ENCODE measurements at regions not wholly inside any gene's neighbourhood (a gene's known extent, or its start where the extent isn't known, plus 50 kb on each side); places are given as distances from the start of the nearest gene placed in this dataset.

DNA sequence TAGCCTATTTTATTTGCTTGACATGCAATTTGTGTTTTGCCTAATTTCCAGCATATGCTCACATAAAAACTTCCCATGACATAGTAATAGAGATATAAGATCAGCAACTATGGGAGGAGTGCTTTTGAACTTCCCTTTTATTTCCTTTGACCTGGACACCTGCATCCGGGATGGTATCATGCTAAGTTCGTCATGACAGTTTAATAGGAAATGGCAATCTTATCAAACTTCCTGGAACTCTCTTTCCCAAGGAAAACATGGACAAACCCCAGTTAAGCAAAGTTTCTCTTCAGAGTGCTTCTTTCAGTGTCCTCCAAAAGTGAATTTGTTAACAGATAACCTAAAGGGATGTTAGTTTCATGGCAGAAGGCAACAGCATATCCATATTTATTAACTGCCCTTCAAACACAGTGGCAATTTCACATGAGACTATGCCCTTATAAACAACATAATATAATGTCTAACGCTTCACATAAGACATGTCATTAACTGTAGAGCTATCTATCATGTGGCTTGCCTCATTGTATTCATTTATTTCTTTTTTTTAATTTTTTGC, 474.7 kb upstream of the SEMA3A start:
- DNase-seq = no peak

DNA sequence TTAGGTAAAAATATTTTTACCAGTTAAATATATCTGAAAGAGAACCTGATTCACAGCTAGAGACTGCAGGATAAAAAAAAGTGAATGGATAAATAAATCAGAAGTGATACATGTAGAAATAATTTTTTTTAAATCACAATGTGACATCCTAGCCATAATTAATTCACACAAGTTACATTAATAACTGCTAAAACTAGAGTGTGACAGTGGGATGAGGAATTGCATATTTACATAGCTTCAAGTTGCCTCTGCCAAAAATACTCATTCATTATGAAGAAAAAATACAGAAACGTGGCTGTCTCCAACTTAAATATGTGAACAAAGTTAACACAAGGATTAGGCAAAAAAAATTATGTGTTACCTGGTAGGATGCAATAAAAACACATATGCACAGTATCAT, 473.5 kb upstream of the SEMA3A start:
- DNase-seq = no peak

DNA sequence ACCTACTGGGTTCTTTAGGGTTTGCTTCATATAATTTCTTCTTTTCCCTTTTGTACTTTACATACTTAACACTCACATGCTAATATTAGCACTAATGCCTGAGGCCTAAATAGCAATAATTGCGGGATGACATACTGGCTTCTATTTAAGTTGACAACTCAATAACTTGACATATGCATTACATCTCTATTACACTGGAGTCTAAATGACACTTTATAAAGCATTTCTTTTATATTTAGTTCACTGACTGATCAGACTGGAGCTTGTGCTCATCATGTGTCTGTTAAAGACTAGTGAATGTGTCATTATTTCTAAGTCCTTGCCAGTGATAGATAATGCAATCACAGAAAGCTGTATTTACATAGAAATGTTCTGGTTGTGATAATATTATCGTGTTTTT, 472.1 kb upstream of the SEMA3A start:
- DNase-seq = no peak

DNA sequence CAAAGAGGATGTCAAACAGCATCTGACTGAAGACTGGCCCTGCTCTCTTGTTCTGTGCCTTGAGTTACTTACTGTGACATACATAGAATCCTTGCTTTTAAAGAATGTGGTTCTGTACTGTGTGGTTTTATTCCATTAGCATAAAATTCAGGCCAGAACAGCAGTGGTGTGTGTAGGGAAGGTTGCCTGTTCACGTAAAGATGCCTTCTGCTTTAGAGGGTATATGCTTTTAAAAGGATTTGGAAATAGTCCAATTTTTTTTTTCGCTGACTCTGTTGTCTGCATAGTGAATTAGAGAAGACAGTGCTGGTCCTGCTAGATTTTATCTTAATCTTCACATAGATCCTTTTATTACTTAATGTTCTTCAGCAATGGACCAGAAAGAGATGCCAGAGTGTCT, 470.8 kb upstream of the SEMA3A start:
- DNase-seq = no peak

DNA sequence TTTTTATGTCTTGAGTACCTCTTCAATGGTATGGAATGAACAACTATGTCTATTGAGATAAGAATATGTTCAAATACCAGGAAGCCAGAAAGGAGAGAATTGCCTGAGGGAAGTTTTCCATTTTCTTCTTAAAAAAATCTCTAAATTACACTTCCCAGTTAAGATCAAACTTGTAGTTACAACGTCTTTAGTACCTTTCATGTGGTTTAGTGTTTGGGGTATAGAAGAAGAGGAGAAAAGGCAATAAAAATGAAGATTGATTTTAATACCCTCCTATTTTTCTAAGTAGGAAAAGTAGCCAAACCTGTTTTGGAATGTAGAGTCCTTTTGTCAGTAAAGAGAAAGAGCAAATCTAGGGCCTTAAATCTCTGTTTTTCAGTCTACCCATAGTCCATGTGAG, 470.0 kb upstream of the SEMA3A start:
- DNase-seq = no peak

DNA sequence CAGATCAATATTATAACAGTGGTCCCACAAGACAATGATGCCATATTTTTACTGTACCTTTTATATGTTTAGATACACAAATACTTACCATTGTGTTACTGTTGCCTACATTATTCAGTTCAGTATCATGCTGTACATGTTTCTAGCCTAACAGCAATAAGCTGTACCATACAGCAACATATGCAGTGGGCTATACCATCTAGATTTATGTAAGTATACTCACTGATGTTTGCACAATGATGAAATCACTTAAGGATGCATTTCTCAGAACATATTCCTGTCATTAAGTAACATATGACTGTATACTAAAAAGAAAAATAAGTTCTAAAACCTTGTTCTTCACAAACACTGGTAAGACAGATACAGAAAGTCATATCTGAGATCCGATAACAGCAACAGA, 468.6 kb upstream of the SEMA3A start:
- no peak for DNase-seq

DNA sequence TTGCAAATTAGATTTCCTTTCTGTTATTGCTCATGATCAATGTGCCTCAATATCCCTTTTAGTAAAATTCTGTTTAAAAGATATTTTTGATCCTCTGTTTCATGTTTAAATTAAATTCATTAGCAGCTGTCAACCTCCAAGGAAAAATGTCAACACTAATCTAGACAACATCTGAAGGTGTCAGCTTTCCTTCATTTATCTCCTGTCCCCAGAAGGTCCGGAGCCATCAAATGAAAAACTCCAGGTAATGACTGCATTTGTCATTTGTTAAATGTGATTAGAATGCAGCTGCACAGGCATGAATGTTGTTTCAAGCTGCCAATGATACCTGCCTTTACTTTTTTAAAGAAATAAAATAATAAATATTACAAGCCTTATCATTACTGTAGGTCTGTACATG, 463.7 kb upstream of the SEMA3A start:
- no peak for DNase-seq

DNA sequence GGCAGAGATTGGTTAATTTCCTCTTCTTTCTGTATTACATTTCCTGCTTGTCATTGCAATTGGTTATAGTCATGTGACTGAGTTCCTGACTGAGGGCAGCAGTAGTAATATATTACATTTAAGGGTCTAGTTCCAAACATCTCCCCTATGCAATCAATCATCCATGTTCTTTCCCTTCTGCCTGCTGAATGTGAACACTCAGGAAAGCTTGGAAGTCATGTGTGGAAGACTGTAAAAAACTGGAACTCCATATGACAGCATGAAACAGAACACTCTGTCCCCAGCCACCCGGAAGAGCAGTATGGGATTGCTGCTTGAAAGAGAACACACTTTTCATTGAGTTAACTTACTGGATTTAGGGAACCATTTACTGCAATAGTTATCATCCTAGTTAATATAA, 459.7 kb upstream of the SEMA3A start:
- DNase-seq = no peak

DNA sequence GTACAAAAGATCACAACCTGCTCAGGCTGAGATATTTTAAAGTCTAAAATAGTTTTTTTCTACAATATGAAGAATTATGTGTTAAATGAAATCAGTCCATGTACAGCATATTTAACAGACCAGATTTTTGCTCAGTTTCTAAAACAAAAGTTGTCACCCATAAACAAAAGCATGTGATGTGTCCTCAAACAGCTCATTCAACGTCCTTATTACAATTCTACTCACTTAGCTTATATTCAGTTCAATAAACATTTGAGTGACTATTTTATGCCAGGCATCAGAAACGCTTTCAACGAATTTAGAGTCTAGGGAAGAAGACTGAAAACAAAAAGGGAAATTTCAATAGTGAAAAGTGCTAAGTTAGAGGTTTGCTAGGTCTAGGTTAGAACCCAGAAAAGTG, 457.3 kb upstream of the SEMA3A start:
- DNase-seq = no peak

DNA sequence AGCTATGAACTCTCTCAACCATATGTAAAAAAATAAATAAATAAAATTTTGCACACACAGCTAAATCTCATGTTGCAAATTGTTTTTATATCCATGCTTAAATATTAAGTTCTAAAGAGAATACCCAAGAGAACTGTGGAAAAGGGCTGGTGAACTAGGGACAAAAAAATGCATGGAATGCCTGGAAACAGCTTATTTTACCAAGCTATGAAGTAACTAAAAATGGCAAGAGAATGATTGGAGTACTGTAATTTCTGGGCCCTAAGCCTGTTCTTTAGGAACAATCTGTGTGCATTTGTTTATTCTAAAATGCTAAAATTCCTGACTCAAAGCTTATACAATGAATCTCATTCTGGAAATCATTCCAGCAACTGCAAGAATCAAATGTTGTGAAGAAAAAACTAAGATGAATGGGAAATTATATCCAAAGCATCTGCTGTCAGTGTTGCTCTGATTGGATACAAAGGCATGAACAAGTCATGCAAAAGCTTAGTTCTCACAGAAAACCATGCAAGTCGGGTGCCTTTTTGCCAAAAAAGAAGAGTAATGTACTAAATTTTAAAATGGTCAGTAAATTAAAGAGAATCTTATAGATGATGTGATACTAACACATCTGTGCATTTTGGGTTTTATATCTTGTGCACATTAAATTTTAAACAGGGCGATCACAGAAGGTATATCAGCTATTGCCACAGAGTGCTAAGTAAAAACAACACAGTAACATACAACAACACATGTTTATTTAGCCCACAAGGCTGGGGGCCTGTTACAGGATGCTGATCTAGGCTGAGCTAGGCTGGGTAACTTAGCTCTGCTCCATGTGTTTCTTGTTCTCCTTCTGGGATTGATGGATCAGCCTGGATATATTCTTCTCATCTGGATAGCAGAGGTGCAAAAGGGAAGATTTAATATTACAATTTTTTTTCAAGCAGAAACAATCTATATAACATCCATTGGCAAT, 453.5 kb upstream of the SEMA3A start:
- no peak for DNase-seq

DNA sequence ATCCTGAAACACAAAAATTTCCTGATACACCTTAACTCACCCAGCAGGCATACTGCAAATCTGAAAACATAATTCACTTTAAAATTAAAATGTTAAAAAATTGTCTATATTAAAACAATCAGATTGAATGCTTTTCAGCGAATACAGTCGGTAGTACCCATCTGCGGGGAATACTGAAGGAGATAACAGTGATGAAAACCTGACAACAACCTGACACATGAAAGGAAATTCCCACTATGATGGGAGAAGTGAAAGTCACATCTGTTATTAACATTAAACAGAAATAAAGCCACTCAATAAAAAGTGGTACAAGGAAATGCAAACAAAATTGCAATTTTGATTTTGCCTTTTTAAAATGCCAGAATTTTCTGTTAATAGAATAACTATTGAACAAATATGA, 448.0 kb upstream of the SEMA3A start:
- DNase-seq = no peak

DNA sequence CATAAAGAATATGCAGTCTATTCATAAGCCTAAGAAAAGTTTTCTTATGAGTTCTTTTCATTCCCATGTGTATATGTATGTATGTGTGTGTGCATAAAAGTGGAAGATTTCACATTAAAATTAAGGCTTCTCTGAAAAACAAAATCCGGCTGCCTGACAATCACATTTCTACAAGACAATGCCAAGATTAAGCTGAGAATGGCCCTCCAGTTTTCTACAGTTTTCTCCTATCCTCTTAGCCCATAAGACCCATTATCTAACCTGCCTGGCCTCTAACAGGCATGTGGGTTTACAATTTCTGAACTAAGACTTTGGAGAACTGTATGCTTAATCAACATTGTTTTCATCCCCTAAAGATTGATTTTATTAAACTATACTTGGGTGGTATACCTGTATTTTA, 446.0 kb upstream of the SEMA3A start:
- DNase-seq = no peak

DNA sequence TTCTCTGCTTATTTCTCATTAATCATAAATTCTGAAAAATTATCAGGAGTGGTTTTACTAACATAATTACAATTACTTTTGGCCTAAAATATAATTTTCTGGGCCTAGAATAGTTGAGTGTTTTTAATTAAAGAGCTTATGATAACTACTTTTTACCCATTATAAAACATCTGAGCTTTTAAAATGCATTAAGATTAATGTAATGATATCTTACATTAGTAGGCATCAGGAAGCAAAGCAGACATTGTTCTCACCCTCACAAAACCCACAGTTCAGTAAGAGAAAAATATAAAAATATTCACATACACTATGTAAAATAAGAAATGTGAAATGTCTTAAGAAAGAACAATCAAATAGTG, 443.7 kb upstream of the SEMA3A start:
- DNase-seq = no peak

DNA sequence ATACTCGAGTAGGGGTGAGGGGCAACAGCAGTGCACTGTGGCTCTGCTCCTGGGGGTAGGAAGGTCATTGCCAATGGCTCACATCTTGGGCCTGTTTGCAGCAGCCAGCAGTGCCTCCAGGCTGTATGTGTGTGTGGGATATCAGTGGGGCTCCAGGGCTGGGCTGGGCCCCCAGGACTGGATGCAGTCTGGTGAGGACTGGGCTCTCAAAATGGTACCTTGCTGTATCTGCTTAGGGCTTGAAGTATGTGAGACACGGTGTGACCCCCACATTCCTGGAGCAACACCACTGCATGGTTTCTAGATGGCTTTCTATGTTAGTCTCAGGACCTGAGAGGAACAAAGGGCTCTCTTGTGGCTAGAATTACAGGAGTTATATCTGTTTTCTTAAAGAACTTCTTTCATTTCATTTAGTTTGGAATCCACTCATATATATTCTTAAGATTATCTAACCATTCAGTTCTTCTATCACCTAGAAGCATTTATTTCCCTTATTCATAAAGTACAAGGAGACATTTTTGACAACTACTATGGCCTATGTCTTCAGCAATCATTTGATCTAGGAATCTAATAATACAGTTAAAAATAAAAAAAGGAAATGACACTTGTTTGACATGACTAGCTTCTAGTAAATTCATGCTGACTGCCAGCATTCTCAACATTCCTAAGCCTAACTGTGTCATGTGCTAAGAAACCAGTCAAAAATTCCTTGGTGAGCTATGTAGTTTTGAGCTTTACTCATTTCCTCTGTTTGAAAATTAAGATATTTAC, 443.2 kb upstream of the SEMA3A start:
- no peak for DNase-seq

DNA sequence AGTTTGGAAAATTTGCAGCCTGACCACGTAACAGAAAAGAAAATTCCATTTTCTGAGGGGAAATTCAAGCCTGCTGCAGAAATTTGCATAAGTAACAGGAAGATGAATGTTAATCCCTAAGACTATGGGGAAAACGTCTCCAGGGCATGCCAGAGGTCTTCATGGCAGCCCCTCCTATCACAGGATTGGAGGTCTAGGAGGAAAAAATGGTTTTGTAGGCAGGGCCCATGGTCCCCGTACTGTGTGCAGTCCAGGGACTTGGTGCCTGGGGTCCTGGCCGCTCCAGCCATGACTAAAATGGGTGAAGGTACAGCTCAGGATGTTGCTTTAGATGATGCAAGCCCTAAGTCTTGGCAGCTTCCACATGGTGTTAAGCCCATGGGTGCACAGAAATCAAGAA, 437.3 kb upstream of the SEMA3A start:
- DNase-seq = no peak

DNA sequence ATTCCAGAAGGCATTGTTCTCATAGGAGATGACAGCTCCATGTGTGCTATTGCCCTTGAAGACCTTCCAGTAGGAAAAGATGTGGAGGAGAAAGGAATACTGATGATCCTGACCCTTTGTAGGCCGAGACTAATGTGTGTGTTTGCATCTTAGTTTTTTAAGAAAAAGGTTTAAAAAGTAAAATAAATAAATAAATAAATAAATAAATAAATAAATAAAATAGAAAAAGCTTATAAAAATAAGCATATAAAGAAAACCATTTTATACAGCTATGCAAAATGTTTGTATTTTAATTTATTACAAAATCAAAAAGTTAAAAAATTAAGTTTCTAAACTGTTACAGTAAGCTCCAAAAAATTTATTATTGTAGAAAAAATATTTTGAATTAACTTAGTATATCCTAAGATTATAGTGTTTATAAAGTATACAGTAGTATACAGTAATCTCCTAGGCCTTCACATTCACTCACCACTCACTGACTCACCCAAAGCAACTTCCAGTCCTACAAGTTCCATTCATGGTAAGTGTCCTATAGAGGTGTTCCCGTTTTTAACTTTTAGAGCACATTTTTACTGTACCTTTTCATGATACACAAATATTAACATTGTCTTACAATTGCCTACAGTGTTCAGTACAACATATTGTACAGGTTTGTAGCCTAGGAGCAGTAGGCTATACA, 435.2 kb upstream of the SEMA3A start:
- no peak for DNase-seq

DNA sequence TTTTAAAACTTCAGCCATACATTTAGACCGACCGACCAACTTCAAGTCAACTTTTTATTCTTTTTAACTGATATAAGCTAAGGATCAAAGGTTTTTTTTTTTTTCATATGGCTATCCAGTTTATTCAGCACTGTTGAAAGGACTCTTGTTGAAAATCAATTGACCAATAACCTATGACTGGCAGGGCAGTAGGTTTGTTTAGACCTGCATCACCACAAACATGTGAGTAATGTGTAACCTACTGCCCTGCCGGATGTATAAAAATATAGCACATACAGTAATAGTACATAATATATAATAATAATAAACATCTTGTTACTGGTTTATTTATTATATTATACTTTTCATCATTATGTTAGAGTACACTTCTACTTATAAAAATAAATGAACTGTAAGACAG, 434.6 kb upstream of the SEMA3A start:
- DNase-seq = no peak

DNA sequence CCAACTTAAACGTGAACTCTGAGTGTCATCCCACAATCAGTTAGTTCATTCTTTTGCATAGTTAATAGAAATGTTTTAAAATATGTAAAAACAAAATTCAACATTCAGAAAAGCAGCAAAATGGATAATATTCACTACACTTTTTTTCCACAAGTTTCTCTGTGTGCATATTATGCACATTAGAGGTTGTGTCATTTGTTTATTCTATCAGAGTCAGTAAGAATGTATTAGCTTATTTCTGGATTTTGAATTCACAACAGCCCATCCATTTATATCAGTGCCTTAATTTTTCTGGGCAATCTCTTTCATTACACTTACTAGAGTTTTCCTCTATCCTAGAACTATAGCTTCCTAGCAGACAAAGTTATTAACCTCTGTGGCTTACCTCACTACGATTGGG, 432.7 kb upstream of the SEMA3A start:
- DNase-seq = no peak

DNA sequence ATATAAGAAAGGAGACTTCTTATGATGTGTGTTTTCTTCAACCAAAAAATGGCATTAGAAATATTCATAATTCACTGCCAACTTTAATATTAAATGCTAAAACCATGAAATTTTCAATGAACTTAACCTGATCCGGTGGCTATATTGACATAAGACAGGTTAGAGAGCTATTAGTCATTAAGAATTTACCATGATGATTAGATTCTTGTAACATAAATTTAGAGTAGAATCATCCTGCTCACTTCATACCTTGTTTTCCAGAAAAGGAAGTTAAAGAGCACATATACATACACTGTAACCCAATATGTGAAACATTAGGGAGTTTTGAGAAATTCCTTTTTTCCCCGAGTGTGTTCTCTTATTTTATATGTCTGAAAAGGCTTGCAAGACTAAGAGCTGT, 430.3 kb upstream of the SEMA3A start:
- no peak for DNase-seq

DNA sequence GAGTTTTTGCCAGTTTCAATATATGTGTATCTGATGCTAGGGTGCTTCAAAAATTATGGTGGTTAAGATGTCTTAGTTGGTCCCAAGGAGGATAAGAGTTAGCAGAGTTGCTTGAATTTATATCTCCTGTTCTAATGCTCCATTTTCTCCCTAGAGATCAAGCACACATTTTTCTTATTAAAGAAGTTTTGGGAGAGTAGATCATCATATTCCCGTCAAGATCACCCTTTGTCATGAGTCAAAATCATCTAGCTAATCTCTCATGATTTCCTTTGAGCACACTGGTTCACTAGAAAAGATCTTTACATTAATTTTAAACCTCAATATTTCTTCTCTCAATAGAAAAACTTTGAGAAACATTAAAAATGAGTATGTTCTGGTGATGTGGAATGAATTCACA, 429.9 kb upstream of the SEMA3A start:
- no peak for DNase-seq

DNA sequence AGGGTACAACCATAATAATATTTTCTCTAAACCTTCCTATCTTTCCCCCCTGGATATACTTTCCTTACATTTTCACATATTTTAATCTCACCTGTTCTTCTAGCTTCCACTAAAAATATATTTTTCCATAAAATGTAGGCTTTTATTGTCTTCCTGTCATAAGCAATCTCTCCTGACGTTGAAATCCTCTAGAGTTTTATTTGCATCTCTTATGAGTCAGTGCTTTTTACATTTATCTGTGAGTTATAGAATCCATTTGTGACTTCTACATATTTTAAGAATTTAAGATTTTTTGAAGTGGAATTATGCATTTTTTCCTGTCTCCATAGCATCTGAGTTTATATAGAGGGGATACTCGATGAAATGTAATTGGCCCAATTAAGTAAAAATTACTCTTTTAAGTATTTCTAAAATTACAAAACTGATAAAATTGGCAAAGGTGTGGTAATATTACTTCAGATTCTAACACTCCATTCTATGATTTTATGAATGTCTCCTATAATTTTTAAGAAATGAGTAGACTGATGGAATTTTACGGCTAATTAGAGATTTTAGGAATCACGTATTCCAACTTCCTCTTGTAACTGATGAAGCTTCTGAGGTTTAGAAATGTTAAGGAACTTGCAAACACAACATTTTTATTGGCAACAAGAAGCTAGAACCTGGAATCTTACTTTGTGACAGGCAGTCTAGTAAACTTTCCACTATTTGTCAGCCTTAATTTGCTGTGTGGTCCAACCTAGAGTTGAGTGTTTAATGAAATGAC, 422.9 kb upstream of the SEMA3A start:
- no peak for DNase-seq

DNA sequence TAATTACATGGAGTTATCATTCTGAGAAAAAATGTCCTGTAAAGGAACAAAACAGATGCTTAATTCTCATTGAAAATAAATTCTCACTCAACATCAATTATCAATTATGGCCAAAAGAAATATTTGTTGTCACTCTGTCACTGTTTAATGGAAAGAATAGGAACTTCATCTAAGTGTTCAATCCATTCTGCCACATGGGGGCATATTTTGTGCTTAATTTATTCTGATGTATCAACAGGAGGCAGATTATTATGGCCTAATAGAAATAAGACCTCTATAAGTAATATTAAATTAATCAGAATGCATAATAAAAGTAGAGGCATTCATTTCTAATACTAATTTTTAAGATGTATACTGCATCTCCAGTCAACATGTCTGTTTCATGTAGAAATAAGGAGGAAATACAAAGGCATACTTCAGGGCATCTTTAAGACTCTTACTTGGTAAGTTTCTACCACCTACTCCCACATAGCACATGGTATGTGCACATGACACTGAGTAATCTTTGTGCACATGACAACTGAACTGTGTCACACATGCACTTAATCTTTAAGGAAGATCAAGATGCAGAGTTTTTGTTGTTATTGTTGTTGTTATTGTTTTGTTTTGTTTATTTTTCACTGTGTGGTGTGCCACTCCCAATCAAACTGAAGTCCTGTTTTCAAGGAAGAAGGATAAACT, 420.4 kb upstream of the SEMA3A start:
- no peak for DNase-seq
